ENCODE measurements at regions not wholly inside any gene's neighbourhood (a gene's known extent, or its start where the extent isn't known, plus 50 kb on each side); places are given as distances from the start of the nearest gene placed in this dataset.

GRCh38 chr21:19124691-19125090 is 721.1 kb upstream of the TMPRSS15 start:
- TF ChIP-seq POLR2A (IDR thresholded peaks at IDR 0.05; ENCODE audit: low read length) (no peak), GATA1 (IDR thresholded peaks at IDR 0.05; ENCODE audit: low read depth, low read length) (no peak)
